Liver (tissue), 8 donors: ENCODE measurements at regions not wholly inside any gene's neighbourhood (a gene's known extent, or its start where the extent isn't known, plus 50 kb on each side); places are given as distances from the start of the nearest gene placed in this dataset.

Experiments used
- DNase-seq: peaks from one replicate; pipeline ENCODE4 v3.0.0-alpha.2; 2017; ENCODE audit warnings: low spot score
- H3K27ac ChIP-seq, 2 donors: one replicate each; pipeline ENCODE4 v1.7.0; 2013; ENCODE audit warnings: inconsistent platforms in 2 of 2, low read length in 2 of 2, control low read depth in 1 of 2, low read depth in 1 of 2, mild to moderate bottlenecking in 1 of 2
- H3K27me3 ChIP-seq, 4 donors: one replicate each; pipeline versions ENCODE4 v1.6.1 to v1.7.0; 2013; ENCODE audit warnings: low read length in 3 of 4, inconsistent platforms in 1 of 4, mild to moderate bottlenecking in 1 of 4, moderate library complexity in 1 of 4; ENCODE audit not compliant: control insufficient read depth in 4 of 4, insufficient read depth in 4 of 4
- H3K36me3 ChIP-seq, 4 donors: one replicate each; pipeline versions ENCODE4 v1.6.1 to v1.7.0; 2013; ENCODE audit warnings: low read length in 3 of 4, mild to moderate bottlenecking in 3 of 4, low read depth in 1 of 4, moderate library complexity in 1 of 4; ENCODE audit not compliant: control insufficient read depth in 4 of 4, insufficient read depth in 3 of 4
- H3K4me1 ChIP-seq, 4 donors: one replicate each; pipeline versions ENCODE4 v1.6.1 to v1.7.0; 2013; ENCODE audit warnings: low read length in 3 of 4, mild to moderate bottlenecking in 3 of 4, moderate library complexity in 1 of 4; ENCODE audit not compliant: control insufficient read depth in 4 of 4, insufficient read depth in 4 of 4
- H3K4me3 ChIP-seq, 3 donors: one replicate each; pipeline versions ENCODE4 v1.6.1 to v1.7.0; 2013; ENCODE audit warnings: low read length in 3 of 3, control low read depth in 1 of 3, low read depth in 1 of 3, mild to moderate bottlenecking in 1 of 3
- H3K9ac ChIP-seq, 2 donors: one replicate each; pipeline ENCODE4 v1.7.0; 2013; ENCODE audit warnings: low read length in 2 of 2, mild to moderate bottlenecking in 2 of 2, moderate library complexity in 2 of 2, control low read depth in 1 of 2, low read depth in 1 of 2
- H3K9me3 ChIP-seq, 4 donors: one replicate each; pipeline versions ENCODE4 v1.6.1 to v1.7.0; 2013; ENCODE audit warnings: low read length in 3 of 4; ENCODE audit not compliant: control insufficient read depth in 4 of 4
- CTCF ChIP-seq: fragments of 150-350 bp; IDR thresholded peaks from 2 replicates; pipeline ENCODE4 v1.5.1; 2017; ENCODE audit warnings: improper control_type of control experiment, low read depth, low read length; ENCODE audit not compliant: missing input control
- EGR1 ChIP-seq, 2 donors: IDR thresholded peaks; 2 replicates each; pipeline ENCODE4 v1.6.1; 2016 to 2018; ENCODE audit warnings: antibody characterized with exemption in 2 of 2, low read depth in 2 of 2
- FOXA1 ChIP-seq: IDR thresholded peaks from 2 replicates; pipeline ENCODE4 v1.6.1; 2016; ENCODE audit warnings: antibody characterized with exemption
- FOXA2 ChIP-seq: IDR thresholded peaks from 2 replicates; pipeline ENCODE4 v1.6.1; 2016; ENCODE audit warnings: antibody characterized with exemption
- GABPA ChIP-seq, 2 donors: IDR thresholded peaks in 1 of 2; conservative IDR thresholded peaks in 1 of 2; 2 replicates each; pipeline ENCODE4 v1.6.1; 2016; ENCODE audit warnings: antibody characterized with exemption in 2 of 2, mild to moderate bottlenecking in 1 of 2, moderate library complexity in 1 of 2
- HNF4A ChIP-seq, 2 donors: conservative IDR thresholded peaks; 2 replicates each; pipeline ENCODE4 v1.6.1; 2016; ENCODE audit warnings: antibody characterized with exemption in 2 of 2, mild to moderate bottlenecking in 2 of 2
- HNF4G ChIP-seq: IDR thresholded peaks from 2 replicates; pipeline ENCODE4 v1.6.1; 2016; ENCODE audit warnings: antibody characterized with exemption
- JUND ChIP-seq, 2 donors: IDR thresholded peaks; 2 replicates each; pipeline ENCODE4 v1.6.1; 2016; ENCODE audit warnings: antibody characterized with exemption in 2 of 2
- MAX ChIP-seq: IDR thresholded peaks from 2 replicates; pipeline ENCODE4 v1.6.1; 2016; ENCODE audit warnings: antibody characterized with exemption
- RAD21 ChIP-seq, 2 donors: IDR thresholded peaks; 2 replicates each; pipeline ENCODE4 v1.6.1; 2016; ENCODE audit warnings: antibody characterized with exemption in 2 of 2, mild to moderate bottlenecking in 2 of 2
- SP1 ChIP-seq: IDR thresholded peaks from 2 replicates; pipeline ENCODE4 v1.6.1; 2018; ENCODE audit warnings: antibody characterized with exemption, mild to moderate bottlenecking
- TAF1 ChIP-seq: conservative IDR thresholded peaks from 2 replicates; pipeline ENCODE4 v1.6.1; 2016; ENCODE audit warnings: antibody characterized with exemption, mild to moderate bottlenecking
- YY1 ChIP-seq: IDR thresholded peaks from 2 replicates; pipeline ENCODE4 v1.6.1; 2016; ENCODE audit warnings: antibody characterized with exemption, mild to moderate bottlenecking
- ZBTB33 ChIP-seq: IDR thresholded peaks from 2 replicates; pipeline ENCODE4 v1.6.1; 2016; ENCODE audit warnings: antibody characterized with exemption
- whole genome bisulfite sequencing: extraction: QIAGEN DNeasy Blood & Tissue Kit; methylation state at CpG from one replicate; pipeline ENCODE4 v1.1.7; 2013; 5-methylcytosine and 5-hydroxymethylcytosine counted together
- TF ChIP-seq, protein P1 (sequence below): IDR thresholded peaks from 2 replicates; pipeline ENCODE4 v1.6.1; 2016; ENCODE audit warnings: antibody characterized with exemption
- TF ChIP-seq, protein P2 (sequence below): IDR thresholded peaks from 2 replicates; pipeline ENCODE4 v1.6.1; 2016; ENCODE audit warnings: antibody characterized with exemption, mild to moderate bottlenecking
- donor health status: healthy.
- donor health status: healthy.
- donor health status: healthy.
- donor health status: healthy.
- donor health status: healthy.

- Histone ChIP-seq H3K27me3 (no peaks in the 10 kb centered on the region), H3K27ac (no peak overlapping the region), H3K9me3 (no peaks in the 10 kb centered on the region), H3K4me3 (no peak overlapping the region), H3K9ac (no peak overlapping the region), H3K4me1 (no peaks in the 10 kb centered on the region), H3K36me3 (no peaks in the 10 kb centered on the region)
- 94% methylated on average over 17 of the region's 17 CpGs for WGBS
- TF ChIP-seq, protein P1, sequence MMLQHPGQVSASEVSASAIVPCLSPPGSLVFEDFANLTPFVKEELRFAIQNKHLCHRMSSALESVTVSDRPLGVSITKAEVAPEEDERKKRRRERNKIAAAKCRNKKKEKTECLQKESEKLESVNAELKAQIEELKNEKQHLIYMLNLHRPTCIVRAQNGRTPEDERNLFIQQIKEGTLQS, result no peak
- TF ChIP-seq GABPA (IDR thresholded peaks at IDR 0.05 in 1 of 2, conservative IDR thresholded peaks at IDR 0.05 in 1 of 2), result no peak
- TF ChIP-seq, protein P2, sequence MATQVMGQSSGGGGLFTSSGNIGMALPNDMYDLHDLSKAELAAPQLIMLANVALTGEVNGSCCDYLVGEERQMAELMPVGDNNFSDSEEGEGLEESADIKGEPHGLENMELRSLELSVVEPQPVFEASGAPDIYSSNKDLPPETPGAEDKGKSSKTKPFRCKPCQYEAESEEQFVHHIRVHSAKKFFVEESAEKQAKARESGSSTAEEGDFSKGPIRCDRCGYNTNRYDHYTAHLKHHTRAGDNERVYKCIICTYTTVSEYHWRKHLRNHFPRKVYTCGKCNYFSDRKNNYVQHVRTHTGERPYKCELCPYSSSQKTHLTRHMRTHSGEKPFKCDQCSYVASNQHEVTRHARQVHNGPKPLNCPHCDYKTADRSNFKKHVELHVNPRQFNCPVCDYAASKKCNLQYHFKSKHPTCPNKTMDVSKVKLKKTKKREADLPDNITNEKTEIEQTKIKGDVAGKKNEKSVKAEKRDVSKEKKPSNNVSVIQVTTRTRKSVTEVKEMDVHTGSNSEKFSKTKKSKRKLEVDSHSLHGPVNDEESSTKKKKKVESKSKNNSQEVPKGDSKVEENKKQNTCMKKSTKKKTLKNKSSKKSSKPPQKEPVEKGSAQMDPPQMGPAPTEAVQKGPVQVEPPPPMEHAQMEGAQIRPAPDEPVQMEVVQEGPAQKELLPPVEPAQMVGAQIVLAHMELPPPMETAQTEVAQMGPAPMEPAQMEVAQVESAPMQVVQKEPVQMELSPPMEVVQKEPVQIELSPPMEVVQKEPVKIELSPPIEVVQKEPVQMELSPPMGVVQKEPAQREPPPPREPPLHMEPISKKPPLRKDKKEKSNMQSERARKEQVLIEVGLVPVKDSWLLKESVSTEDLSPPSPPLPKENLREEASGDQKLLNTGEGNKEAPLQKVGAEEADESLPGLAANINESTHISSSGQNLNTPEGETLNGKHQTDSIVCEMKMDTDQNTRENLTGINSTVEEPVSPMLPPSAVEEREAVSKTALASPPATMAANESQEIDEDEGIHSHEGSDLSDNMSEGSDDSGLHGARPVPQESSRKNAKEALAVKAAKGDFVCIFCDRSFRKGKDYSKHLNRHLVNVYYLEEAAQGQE, result no peak
- TF ChIP-seq TAF1, result no peak
- TF ChIP-seq JUND (IDR thresholded peaks at IDR 0.05), result no peak
- TF ChIP-seq FOXA2, result no peak
- TF ChIP-seq SP1, result no peak
- TF ChIP-seq EGR1 (IDR thresholded peaks at IDR 0.05; ENCODE audit: low read depth in 2 of 2), result no peak
- DNase-seq, result no peak
These were observed 405.7 kb downstream of the QKI start for GRCh38 chr6:163820171-163820570.

- DNase-seq, result no peak
- no peak overlapping the region for H3K27ac ChIP-seq
- H3K36me3 ChIP-seq, result no peaks in the 10 kb centered on the region
- no peak overlapping the region for H3K4me3 ChIP-seq
- H3K9ac ChIP-seq, result no peak overlapping the region
- H3K27me3 ChIP-seq, result no peaks in the 10 kb centered on the region
- H3K9me3 ChIP-seq, result no peaks in the 10 kb centered on the region
- TF ChIP-seq MAX, result no peak
- TF ChIP-seq EGR1 (IDR thresholded peaks at IDR 0.05; ENCODE audit: low read depth in 2 of 2), result no peak
- no peak for TF ChIP-seq HNF4G
- TF ChIP-seq JUND (IDR thresholded peaks at IDR 0.05), result no peak
- no peak for TF ChIP-seq YY1
- TF ChIP-seq CTCF, result no peak
- TF ChIP-seq SP1, result no peak
- H3K4me1 ChIP-seq, result no peaks in the 10 kb centered on the region
These were observed 404.2 kb downstream of the QKI start for GRCh38 chr6:163818719-163819118.

GRCh38 chr6:163816441-163816840 lies 401.9 kb downstream of the QKI start:
- Histone ChIP-seq H3K27ac (no peak overlapping the region), H3K27me3 (no peaks in the 10 kb centered on the region), H3K4me1 (no peaks in the 10 kb centered on the region), H3K36me3 (no peaks in the 10 kb centered on the region), H3K9me3 (no peaks in the 10 kb centered on the region), H3K9ac (no peak overlapping the region), H3K4me3 (no peak overlapping the region)
- 85% methylated on average over 2 of the region's 2 CpGs for WGBS
- no peak for DNase-seq
- TF ChIP-seq ZBTB33 (no peak), FOXA2 (no peak), RAD21 (IDR thresholded peaks at IDR 0.05) (no peak), GABPA (IDR thresholded peaks at IDR 0.05 in 1 of 2, conservative IDR thresholded peaks at IDR 0.05 in 1 of 2) (no peak), FOXA1 (no peak), JUND (IDR thresholded peaks at IDR 0.05) (no peak), HNF4G (no peak), TAF1 (no peak), HNF4A (conservative IDR thresholded peaks at IDR 0.05) (no peak), MAX (no peak)
- TF ChIP-seq, protein P2, result no peak
